COLO668 (cell line): ENCODE measurements at regions not wholly inside any gene's neighbourhood (a gene's known extent, or its start where the extent isn't known, plus 50 kb on each side); places are given as distances from the start of the nearest gene placed in this dataset.

Experiments
- DNase-seq: peaks from one replicate; lab custom pipeline; 2025; ENCODE audit not compliant: unreplicated experiment; lab: John Stamatoyannopoulos, UW

DNA sequence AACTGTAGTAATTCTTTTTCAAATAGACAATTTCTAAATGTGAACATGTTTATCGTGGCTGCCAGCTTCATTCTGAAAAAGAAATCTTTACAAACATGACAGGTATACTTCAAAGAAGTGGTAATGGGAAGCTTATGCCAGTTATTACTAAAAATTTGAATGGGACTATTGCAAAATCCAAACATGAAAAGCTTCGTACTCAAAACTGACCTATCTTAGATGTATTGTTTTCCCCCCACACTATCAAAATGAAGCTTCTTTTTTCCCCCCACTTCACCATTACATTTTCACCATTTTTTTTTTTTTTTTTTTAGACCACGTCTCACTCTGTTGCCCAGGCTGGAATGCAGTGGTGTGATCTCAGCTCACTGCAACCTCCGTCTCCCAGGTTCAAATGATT lies 50.4 kb upstream of the SERTAD2 start:
- DNase-seq: no peak

DNA sequence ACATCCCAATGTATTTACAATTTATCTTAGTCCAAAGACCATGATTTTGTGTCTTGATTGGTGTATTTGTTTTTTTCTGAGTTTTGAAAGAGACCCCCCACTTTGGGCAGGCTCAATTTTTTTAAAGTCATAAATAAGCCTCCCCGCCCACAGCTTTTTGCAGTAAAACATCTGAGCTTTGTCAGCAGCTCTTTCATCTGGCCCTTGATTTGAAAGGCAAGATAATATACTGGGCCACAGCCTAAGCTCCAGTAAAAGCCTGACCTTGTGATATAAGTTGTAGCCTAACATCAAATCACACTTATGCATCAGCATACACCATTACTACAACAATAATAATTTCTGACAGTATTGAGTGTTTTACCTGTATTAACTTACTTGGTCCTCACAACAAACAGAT lies 51.3 kb upstream of the SERTAD2 start:
- no peak for DNase-seq

DNA sequence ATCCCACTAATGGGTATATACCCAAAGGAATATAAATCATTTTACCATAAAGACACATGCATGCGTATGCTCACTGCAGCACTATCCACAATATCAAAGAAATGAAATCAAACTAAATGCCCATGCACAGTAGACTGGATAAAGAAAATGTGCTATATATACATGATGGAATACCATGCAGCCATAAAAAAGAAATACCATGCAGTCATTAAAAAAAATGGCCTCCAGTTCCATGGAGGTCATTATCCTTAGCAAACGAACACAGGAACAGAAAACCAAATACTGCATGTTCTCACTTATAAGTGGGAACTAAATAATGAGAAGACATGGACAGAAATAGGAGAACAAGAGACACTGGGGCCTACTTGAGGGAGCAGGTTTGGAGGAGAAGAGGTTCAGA lies 53.6 kb upstream of the SERTAD2 start:
- no peak for DNase-seq

DNA sequence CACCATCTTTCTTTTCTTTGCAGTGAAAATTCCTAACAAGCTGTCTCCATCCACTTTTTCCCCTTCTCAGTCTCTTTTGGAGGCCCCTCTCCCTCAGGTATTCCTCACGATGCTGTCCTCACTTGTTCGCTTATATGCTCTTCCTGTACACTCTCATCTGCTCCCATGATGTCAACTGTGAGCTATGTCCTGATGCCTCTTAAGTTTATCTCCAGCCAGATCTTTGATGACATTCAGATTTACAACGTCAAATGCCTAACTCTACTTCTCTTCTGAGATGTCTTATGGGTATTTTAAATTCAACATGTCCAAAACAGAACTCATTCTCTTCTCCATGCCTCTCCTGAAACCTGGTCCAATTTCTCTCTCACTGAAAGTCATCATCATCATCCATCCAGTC lies 55.1 kb upstream of the SERTAD2 start:
- no peak for DNase-seq

DNA sequence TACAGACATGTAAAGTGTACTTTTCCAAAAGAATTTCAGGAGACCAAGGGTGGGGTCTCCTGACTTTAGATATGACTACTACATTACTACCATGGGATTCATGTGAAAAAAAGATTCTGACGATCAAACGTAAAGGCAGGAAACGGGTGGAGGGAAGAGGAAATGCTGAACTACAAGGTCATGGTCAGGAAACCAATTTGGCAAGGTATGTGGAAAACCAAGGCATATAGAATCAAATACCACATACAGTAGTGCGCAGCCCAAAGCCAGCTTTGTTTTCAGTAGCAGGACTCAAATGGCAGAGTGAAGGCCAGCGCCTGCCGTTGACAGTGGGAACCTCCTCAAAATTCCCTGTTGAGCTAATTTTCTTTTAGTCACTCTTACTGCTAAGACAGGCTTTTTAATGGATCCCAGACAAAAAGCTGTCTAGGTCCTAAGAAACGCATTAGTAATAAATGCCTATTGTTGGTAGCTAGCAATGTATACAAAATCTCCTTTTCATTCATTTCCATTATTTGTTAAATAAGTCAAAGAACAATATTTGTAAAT lies 57.6 kb upstream of the SERTAD2 start:
- DNase-seq: no peak

DNA sequence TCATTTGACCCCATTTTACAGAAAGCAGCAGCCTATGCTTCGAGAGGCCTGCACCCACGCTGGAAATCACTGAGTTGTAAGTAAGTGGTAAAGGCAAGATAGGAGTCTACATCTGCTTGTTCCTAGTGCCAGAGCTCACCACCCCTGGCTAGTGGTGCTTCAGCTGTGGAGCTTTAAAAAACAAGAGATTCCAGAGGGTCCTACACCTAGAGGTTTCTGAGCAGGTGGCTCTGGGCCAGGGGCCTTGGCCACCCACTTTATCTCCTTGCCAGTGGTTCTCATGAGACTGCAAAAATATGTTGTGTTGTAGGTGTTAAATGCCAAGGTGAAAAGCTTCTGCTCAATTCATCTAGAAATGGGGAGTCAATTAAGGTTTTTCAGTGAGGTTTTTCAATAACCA lies 60.0 kb upstream of the SERTAD2 start:
- no peak for DNase-seq

DNA sequence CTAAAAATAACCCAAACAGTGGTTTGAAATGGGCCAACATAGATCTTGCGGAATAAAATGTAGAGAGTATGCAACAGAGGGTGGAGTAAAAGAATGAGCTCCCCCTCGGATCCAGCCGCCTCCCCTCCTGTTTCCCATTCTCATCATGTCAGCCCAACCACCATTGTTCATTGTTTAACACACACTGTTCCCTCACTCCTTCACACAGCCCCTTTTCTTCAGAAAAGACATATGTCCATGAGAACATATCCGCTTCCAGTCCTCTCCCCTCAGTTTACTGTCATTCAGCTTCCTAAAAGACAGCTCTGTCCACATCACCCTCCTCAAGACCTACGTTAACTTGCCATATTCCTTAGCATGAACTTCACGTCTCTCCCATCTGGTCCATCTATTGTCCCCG lies 62.9 kb upstream of the SERTAD2 start:
- no peak for DNase-seq

DNA sequence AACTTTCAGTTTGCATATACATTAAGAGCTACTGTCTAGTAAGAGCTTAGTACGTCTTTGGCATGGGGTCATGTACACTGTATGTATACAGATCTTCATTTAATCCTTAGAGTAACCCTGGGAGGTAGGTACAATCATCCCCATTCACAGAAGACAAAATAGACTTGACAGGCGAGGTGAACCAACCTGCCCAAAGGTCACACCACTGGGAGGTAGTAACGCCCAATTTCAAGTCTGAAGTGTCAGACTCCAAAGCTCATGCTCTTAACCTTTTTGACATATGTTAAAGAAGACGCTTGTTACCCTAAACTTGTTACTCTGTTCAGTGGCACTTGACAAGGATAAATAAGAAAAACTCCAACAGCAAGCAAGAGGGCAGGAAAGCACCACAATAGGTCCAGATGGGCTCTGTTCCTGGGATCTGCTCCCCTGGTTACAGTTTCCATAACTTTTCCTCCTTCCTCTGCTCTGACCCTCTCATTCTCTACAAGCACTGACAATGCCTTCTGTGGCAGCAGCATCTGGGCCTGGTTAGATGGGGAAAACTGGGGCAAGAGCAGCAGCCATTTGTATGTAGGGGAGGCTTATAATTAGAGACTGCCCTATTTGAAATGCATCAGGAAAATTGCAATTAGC lies 64.7 kb upstream of the SERTAD2 start:
- no peak for DNase-seq

DNA sequence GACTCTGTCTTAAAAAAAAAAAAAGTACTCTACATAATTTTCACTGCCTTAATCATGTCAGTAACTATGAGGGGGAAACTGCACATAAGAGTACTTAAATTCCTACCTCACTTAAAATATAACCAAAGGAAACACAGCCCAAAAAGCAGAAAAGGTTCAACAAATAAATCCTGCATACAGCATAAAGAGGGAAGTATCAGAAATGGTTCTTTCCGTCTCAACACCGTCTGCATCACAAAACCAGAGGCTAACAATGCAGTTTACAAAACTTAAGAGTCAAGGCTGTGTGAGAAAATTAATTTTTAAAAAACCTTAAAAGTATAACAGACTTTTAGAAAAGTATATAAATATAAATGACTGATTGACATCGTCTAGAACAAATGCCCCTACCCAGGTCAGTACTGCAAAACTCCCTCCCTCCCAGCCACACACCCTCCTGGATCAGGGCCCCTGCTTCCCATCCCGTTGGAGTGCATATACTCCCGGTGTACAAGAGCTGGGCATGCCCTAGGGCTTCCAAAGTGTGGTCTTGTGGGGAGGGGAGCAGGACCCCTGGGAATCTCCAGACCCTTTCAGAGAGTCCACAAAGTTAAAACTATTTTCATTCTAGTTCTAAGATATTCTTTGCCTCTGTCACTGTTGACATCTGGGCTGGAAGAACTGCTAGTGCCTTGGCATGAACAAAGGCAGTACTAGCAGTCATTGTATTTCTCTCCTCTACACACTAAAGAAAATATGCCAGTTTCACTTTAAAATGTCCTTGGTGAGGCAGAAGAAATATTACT lies 67.0 kb upstream of the SERTAD2 start:
- DNase-seq: no peak

DNA sequence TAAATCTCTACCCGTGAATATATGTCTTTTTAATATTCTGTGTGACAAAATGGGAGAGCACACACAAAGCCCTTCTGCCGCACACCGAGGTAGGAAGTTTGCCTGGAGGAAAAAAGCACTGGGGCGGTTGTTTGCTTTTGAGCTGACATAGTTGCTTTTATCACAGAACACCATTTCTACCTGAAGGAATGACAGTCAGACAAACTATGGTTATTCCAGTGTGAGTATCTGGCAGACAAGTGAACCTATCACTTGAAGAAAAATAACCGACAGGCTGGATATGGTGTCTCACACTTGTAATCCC lies 67.6 kb upstream of the SERTAD2 start:
- no peak for DNase-seq

DNA sequence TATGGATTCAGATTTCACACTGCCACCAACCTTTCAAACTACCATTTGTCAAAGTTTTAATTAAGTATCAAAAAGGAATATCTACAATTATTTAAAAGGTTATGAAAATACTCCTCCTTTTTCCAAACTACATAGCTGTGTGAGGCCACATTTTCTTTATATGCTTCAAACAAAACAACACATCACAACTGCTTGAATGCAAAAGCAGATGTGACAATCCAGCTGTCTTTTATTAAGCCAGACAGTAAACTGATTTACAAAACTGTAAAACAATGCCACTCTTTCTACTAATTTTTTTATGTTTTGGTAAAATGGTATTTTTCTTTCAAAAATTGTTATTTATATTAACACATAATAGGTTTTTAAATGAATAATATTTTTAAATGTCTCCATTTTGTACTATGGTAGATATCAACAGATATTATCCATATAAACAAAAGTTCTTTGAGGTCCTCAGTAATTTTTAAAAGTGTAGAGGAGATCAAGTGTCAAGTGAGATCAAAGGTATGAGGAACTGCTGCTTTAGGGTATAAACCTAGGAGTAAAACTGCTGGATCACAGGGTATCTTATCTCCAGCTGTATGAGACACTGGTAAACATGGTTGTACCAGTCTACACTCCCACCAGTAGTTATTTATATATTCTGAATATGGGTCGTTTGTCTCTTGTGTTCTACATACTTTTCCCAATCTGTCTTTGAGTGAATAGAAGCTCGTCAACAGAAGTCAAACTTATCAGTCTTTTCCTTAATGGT lies 68.8 kb upstream of the SERTAD2 start:
- no peak for DNase-seq

DNA sequence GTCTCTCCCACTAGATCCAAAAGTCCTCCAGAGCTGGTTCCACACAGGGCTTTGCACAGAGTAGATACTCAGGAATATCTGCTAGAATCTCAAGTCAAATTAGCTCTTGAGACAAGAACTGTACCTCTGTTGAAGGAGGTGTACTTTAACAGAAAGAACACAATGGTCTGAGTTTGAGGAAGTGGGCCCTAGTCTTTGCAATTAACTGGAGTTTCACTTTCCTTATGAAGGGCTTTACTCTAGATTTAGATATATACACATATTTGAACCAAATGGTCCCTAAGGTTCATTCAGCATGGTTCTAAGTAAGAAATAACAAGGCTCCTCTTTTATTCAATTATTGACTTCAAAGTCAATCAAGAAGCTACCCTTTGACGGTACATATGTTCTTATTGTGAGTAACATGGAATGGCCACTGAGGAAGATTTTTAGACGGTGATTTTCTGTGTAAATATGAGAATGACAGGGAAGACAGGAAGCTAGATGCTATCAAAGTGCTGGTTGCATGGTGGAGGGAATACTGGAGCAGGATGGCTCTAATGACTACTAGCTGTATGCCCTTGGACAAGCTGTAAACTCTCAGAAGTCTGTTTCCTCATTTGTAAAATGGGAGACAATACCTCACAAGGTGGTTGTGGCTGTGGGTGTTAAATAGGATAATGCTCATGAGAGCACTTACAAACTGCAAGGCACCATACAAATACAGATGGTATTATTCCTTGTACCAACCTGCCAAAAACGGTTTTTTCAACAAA lies 73.5 kb upstream of the SERTAD2 start:
- DNase-seq: no peak

DNA sequence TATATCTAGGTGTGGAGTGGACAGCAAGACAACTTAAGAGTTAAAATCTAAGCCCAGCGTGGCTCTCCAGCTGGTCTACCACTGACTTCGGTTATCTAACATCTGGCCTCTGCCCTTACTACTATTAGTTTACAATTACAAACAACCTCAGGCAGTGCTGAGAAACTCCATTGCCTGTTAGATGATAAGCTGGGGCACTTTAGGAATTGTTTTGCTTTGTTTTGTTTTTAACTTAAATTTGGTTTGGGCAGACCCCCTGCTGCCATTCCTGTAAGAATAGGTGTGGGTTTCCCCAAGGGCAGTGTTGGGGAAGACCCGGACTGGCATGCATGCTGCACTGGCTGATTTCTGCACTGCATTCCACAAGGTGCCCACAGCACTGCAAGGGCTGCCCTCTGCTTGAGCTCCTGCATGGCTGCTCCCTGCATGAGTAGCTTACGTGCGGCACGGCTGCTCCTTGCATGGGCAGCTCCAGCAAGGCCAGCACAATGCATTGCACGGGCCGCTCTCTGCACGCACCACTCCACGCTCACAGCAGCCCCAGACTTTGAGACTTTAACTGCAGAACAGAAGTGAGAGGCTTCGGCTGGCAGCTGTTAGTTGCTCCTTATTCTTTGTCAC lies 74.2 kb upstream of the SERTAD2 start:
- no peak for DNase-seq

DNA sequence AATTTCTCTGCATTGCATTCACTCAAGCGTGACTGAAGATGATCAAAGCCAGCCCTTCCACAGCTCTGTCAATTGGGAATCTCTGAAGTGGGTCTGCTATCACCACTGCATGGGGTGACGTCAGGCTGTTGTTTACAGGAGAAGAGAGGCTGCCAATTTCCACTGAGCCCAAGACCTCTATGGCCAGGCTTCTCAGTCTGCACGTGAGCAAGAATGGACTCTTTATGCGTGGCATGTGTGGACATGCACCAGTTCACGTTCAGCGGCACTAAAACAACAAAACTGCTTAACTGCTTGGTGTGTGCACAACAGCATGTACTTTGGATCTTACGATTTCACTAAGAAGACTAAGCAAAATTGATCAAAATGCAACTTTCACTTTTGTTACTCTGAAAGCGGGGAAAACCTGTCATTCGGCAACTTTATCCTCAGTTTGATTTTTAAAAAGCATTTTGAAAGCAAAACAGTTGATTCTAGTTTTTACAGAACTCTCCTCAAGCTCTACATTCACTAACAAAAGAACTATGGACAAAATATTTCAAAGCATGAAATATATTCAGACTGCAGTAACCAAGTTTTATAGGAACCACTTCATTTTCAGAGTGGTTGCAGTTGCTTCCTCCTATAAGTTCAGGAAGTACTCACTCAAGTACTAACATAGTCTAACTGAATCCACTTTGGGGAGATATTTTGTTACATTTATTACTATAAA lies 77.0 kb upstream of the SERTAD2 start:
- peak; percentile 84 for DNase-seq

DNA sequence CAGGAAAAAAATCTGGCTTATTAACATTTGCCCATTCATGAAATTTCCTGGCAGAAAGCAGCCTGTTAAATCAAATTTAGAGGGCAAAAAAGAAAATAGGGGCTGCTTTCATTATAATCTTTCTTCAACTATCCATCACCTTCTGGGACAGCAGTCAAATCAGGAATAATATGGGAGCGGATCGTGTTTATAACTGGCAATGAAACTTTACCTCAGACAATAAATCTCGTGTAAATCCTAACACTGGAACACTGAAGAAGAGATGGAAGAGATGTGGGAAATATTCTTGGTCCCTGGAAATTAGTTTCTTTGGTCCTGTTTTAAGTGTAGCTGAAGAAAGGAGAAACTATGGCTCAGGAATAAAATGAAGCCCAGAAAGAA lies 77.5 kb upstream of the SERTAD2 start:
- no peak for DNase-seq

DNA sequence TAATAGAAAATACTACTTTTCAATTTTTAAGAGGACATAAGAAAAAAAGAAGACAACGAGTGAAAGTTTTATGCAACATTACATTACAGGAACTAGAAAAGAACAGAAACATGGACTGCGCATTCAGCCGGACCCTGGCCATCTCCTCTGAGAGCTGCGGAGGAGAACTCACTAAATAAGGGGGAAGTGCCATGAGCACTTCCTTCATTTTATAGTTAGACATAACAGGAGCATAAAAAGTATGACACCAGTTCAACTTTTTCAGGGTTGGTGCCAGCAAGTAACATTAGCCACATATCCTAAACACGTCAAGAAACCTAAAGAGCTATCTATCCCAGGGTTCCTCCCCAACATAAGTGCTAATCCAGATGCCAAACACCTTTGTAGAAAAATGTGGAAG lies 78.0 kb upstream of the SERTAD2 start:
- no peak for DNase-seq

DNA sequence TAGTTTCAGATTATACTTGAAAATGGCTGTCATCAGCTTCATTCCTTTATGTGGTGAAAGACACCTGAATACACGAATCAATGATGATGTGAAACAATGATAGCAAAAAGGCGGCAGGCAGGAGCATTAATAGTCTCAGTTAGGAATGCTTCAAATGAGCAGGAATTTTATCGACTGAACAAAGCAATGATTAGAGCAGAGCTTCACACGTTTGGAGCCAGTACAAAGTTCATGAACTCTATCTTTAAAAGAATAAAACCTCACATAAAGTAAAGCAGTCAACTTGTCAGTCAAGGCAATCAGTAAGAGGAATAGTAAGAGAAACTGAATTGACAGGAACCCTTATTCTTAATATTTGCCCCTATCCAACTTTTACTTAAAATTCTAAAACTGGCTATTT lies 78.4 kb upstream of the SERTAD2 start:
- no peak for DNase-seq

DNA sequence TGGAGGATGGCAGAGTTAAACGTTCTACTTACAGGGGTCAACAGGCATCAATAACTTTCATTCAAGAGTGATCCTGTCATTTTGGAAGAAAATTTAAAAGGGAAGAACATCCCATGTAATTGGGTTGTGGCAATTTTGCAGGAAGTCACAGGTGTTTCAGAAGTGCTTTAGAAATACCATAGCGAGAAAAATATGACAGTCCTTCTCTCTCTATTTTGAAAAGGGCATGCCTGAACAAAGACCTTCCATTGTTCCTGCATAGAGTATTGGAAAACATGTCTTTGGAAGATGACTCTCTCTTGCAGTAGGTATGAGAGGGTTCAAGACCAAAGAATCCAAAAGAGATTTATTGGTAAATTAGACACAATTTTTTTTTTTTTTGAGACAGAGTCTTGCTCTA lies 81.8 kb upstream of the SERTAD2 start:
- no peak for DNase-seq

DNA sequence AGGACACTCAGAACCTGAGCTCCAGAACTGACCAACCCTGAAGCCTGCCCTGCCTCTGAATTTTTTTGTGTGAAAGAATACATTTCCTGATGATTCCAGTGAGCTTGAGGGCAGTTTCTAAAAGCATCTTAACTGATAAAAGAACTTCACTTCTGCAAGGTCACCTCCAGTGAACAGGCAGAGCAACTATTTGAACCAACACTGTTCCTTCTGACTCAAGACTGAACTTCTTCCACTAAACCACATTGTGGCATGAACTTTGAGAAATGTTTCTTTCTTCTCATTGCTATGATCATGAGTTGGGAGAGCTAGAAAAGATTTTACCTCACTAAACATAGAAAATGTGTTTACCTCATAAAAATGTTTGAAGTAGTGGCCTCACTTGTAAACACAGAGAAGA lies 83.8 kb upstream of the SERTAD2 start:
- DNase-seq: no peak

DNA sequence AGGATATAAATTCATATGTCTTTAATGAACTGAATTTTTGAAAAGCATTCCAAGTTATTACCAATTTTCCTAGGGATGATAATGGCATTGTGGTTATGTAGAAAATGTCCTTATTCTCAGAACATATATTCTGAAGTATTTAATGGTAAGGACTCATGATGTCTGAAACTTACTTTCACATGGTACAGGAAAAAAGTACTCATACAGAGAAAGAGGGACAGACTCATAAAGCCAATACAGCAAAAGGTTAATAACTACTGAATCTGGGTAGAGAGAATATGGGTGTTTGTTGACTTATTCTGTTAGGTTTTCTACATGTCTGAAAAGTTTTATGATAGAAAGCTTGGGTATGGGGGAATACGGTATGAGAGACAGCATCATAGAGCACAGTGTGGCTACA lies 84.3 kb upstream of the SERTAD2 start:
- DNase-seq: no peak
